ENCODE measurements at regions not wholly inside any gene's neighbourhood (a gene's known extent, or its start where the extent isn't known, plus 50 kb on each side); places are given as distances from the start of the nearest gene placed in this dataset.

- no peaks in the 10 kb centered on the region for H3K27me3 ChIP-seq (replicated peaks in 1 of 7)
- 76 to 88% (median 85%) methylated on average over 1 of the region's 1 CpG for WGBS, 5 donors
- H3K4me1 ChIP-seq: no peaks in the 10 kb centered on the region
- no peak for DNase-seq
- no peak overlapping the region for H3K27ac ChIP-seq
- H3K36me3 ChIP-seq: no peaks in the 10 kb centered on the region
- no peaks in the 10 kb centered on the region for H3K9me3 ChIP-seq
- H3K4me3 ChIP-seq: no peak overlapping the region
- TF ChIP-seq POLR2A (IDR thresholded peaks at IDR 0.05): no peak
- TF ChIP-seq, protein P1, sequence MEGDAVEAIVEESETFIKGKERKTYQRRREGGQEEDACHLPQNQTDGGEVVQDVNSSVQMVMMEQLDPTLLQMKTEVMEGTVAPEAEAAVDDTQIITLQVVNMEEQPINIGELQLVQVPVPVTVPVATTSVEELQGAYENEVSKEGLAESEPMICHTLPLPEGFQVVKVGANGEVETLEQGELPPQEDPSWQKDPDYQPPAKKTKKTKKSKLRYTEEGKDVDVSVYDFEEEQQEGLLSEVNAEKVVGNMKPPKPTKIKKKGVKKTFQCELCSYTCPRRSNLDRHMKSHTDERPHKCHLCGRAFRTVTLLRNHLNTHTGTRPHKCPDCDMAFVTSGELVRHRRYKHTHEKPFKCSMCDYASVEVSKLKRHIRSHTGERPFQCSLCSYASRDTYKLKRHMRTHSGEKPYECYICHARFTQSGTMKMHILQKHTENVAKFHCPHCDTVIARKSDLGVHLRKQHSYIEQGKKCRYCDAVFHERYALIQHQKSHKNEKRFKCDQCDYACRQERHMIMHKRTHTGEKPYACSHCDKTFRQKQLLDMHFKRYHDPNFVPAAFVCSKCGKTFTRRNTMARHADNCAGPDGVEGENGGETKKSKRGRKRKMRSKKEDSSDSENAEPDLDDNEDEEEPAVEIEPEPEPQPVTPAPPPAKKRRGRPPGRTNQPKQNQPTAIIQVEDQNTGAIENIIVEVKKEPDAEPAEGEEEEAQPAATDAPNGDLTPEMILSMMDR (IDR thresholded peaks at IDR 0.05 in 8 of 11, conservative IDR thresholded peaks at IDR 0.05 in 3 of 11): no peak
- no peak for TF ChIP-seq POLR2AphosphoS5 (IDR thresholded peaks at IDR 0.05)
- intact Hi-C loops (cut with DNase I; ENCODE audit: low total_unique reads): no loop called here
These were observed 290.6 kb upstream of the ARHGEF26 start for GRCh38 chr3:153830552-153830951.

DNA sequence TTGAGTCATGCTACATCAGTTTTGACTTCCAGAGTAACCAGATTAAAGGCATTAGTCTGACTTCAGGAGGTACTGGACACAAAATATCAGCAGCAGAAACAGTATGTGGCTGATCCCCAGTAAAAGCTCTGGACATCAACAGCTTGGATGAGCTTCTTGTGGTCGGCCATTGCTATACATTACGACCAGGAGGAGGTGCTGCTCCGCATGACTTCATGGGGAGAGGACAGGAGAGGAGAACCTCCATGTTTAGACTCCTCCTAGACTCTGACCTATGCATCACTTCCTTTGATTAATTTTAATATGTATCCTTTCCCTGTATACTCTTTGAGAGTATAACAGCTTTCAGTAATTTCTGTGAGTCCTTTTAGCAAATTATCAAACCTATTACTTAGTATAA is 285.6 kb upstream of the ARHGEF26 start:
- Histone ChIP-seq H3K9me3 (no peaks in the 10 kb centered on the region), H3K4me1 (no peaks in the 10 kb centered on the region), H3K4me3 (no peak overlapping the region), H3K36me3 (no peaks in the 10 kb centered on the region), H3K27me3 (replicated peaks in 1 of 7) (no peaks in the 10 kb centered on the region), H3K27ac (no peak overlapping the region)
- TF ChIP-seq POLR2A (IDR thresholded peaks at IDR 0.05): no peak
- TF ChIP-seq, protein P1 (IDR thresholded peaks at IDR 0.05 in 8 of 11, conservative IDR thresholded peaks at IDR 0.05 in 3 of 11): no peak
- TF ChIP-seq POLR2AphosphoS5 (IDR thresholded peaks at IDR 0.05): no peak
- 81 to 90% (median 83%) methylated on average over 3 of the region's 3 CpGs for WGBS, 5 donors
- no peak for DNase-seq
- intact Hi-C loops (cut with DNase I; ENCODE audit: low total_unique reads): no loop called here

- no peaks in the 10 kb centered on the region for H3K36me3 ChIP-seq
- intact Hi-C loops (cut with DNase I; ENCODE audit: low total_unique reads): no loop called here
- WGBS, 5 donors: 93 to 100% (median 94%) methylated on average over 1 of the region's 1 CpG
These were observed 280.7 kb upstream of the ARHGEF26 start for GRCh38 chr3:153840487-153840886.

DNA sequence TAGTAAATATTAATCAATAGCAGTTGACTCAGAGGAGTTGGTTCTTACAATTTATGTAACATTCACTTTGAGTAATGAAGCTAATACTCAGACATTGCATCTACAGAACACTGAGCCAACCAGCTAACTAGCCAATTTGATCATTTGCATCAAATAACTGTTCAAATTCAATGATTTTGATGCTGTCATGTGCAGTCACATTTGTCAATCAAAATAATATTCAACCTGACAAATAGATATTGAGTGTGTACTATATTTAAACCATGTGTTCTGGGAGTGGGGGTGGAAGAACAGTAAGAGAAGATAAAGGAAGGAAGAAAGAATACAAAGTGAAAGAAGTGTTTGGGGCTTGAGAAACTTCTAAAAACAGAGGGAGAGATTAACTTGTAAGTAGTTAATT is 277.2 kb upstream of the ARHGEF26 start:
- intact Hi-C loops (cut with DNase I; ENCODE audit: low total_unique reads): no loop called here
- Histone ChIP-seq H3K36me3 (no peaks in the 10 kb centered on the region), H3K9me3 (peaks cover 0 to 6% (median 0%) of the 10 kb centered on the region in 8 donors), H3K27ac (no peak overlapping the region), H3K27me3 (replicated peaks in 1 of 7) (no peaks in the 10 kb centered on the region), H3K4me1 (no peaks in the 10 kb centered on the region), H3K4me3 (no peak overlapping the region)
- DNase-seq: no peak
- TF ChIP-seq, protein P1 (IDR thresholded peaks at IDR 0.05 in 8 of 11, conservative IDR thresholded peaks at IDR 0.05 in 3 of 11): no peak
- no peak for TF ChIP-seq POLR2A (IDR thresholded peaks at IDR 0.05)
- no peak for TF ChIP-seq POLR2AphosphoS5 (IDR thresholded peaks at IDR 0.05)

More at GRCh38 chr3:153840487-153840886, 280.7 kb upstream of the ARHGEF26 start:
- Histone ChIP-seq H3K9me3 (peaks cover 0 to 6% (median 0%) of the 10 kb centered on the region in 8 donors), H3K4me3 (no peak overlapping the region), H3K27ac (no peak overlapping the region), H3K4me1 (no peaks in the 10 kb centered on the region), H3K27me3 (replicated peaks in 1 of 7) (no peaks in the 10 kb centered on the region)
- DNase-seq: no peak
- TF ChIP-seq, protein P1 (IDR thresholded peaks at IDR 0.05 in 8 of 11, conservative IDR thresholded peaks at IDR 0.05 in 3 of 11): no peak

Measured in spleen (tissue), 11 donors.